SJSA1 (cell line): ENCODE measurements at regions not wholly inside any gene's neighbourhood (a gene's known extent, or its start where the extent isn't known, plus 50 kb on each side); places are given as distances from the start of the nearest gene placed in this dataset.
A peak's percentile ranks its signal among the peaks of the same experiment; 100 is the strongest.
"Not testable (repeated sequence)": the region's sequence is repeated elsewhere in the genome, so short reads cannot be mapped to it uniquely, and the experiment has no call there.

Source experiments
- DNase-seq, 2 experiments: peaks; one replicate each; pipeline ENCODE4 v3.0.0-alpha.2; 2015 to 2020; ENCODE audit warnings: low spot score in 2 of 2, low read depth in 1 of 2
- H3K27ac ChIP-seq: fragments of 250-450 bp; sonication (Bioruptor Pico); 2 replicates; pipeline ENCODE4 v1.5.1; 2020; ENCODE audit warnings: mild to moderate bottlenecking, moderate library complexity
- H3K27me3 ChIP-seq: fragments of 250-450 bp; sonication (Bioruptor Pico); replicated peaks from 2 replicates; pipeline ENCODE4 v1.5.1; 2020; ENCODE audit warnings: mild to moderate bottlenecking, moderate library complexity
- H3K36me3 ChIP-seq: fragments of 250-450 bp; sonication (Bioruptor Pico); 2 replicates; pipeline ENCODE4 v1.5.1; 2020; ENCODE audit warnings: mild to moderate bottlenecking
- H3K4me1 ChIP-seq: fragments of 250-450 bp; sonication (Bioruptor Pico); replicated peaks from 2 replicates; pipeline ENCODE4 v1.6.1; 2021; ENCODE audit warnings: mild to moderate bottlenecking
- H3K4me3 ChIP-seq: fragments of 250-450 bp; sonication (Bioruptor Pico); 2 replicates; pipeline ENCODE4 v1.5.1; 2020; ENCODE audit warnings: mild to moderate bottlenecking
- H3K9me3 ChIP-seq: fragments of 250-450 bp; sonication (Bioruptor Pico); replicated peaks from 2 replicates; pipeline ENCODE4 v1.5.1; 2020; ENCODE audit warnings: mild to moderate bottlenecking

DNA sequence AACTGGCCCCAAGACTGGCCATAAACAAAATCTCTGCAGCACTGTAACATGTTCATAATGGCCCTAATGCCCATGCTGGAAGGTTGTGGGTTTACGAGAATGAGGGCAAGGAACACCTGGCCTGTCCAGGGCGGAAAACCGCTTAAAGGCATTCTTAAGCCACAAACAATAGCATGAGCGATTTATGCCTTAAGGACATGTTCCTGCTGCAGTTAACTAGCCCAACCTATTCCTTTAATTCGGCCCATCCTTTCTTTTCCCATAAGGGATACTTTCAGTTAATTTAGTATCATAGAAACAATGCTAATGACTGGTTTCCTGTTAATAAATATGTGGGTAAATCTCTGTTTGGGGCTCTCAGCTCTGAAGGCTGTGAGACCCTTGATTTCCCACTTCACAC is 95.7 kb upstream of the PRKD1 start:
- not testable (repeated sequence) for H3K36me3 ChIP-seq, H3K27ac ChIP-seq, H3K27me3 ChIP-seq, H3K4me1 ChIP-seq, H3K9me3 ChIP-seq, H3K4me3 ChIP-seq, DNase-seq

DNA sequence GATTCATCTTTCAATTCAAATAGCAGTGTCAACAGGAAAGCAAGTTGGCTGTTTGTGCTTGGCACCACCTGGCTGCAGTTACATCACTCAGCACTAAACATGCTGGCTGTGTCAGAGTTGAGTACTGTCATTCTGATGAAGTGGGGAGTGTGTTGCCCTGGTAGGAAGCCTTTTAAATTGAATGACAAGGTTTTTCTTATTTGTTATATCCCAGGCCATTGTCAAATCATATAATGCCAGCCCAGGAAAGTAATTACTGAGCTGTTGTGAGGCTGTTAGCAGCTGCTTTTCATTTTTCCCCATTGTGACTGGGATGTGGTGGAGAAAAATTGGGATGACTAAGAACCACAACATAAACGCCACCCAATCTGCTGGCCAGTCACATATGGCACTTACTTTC is 106.5 kb upstream of the PRKD1 start:
- DNase-seq = peak in 1 of 2 experiments; percentile 2
- H3K4me3 ChIP-seq = no peak overlapping the region
- H3K27me3 ChIP-seq = no peaks in the 10 kb centered on the region
- no peaks in the 10 kb centered on the region for H3K9me3 ChIP-seq
- H3K36me3 ChIP-seq = no peaks in the 10 kb centered on the region
- H3K27ac ChIP-seq = no peak overlapping the region
- H3K4me1 ChIP-seq = no peaks in the 10 kb centered on the region

DNA sequence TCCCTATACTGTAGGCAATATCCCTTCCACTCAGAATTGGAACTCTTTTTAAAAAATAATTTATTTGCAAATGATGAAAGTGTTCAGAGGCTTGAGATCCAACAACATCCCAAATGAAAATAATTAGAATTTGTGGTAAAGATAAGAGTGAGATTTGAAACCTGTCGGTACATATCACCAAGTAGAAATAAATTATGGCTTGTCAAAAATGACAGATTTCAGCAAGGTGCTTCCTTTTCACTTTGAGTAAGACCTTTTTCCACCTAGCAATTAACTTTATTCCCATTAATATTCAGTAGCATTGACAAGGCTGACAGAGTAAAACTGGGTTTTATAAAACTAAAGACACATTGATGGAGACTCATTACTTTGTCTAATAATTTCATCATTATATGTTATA is 107.7 kb upstream of the PRKD1 start:
- Histone ChIP-seq H3K9me3 (no peaks in the 10 kb centered on the region), H3K27me3 (no peaks in the 10 kb centered on the region), H3K4me1 (no peaks in the 10 kb centered on the region), H3K4me3 (no peak overlapping the region), H3K36me3 (no peaks in the 10 kb centered on the region), H3K27ac (no peak overlapping the region)
- no peak for DNase-seq

DNA sequence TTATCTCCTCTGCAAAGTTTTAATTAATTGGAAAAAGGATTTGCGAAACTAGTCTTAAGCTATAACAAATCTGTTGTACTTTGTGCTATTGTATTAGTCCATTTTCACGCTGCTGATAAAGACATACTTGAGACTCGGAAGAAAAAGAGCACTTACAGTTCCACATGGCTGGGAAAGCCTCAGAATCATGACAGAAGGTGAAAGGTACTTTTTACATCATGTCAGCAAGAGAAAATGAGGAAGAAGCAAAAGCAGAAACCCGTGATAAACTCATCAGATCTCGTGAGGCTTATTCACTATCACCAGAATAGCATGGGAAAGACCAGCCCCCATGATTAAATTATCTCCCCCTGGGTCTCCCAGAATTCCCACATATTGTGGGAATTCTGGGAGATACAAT is 118.1 kb upstream of the PRKD1 start:
- DNase-seq = no peak
- no peaks in the 10 kb centered on the region for H3K27me3 ChIP-seq
- no peaks in the 10 kb centered on the region for H3K36me3 ChIP-seq
- no peak overlapping the region for H3K27ac ChIP-seq
- no peak overlapping the region for H3K4me3 ChIP-seq
- H3K9me3 ChIP-seq = no peaks in the 10 kb centered on the region
- no peaks in the 10 kb centered on the region for H3K4me1 ChIP-seq

DNA sequence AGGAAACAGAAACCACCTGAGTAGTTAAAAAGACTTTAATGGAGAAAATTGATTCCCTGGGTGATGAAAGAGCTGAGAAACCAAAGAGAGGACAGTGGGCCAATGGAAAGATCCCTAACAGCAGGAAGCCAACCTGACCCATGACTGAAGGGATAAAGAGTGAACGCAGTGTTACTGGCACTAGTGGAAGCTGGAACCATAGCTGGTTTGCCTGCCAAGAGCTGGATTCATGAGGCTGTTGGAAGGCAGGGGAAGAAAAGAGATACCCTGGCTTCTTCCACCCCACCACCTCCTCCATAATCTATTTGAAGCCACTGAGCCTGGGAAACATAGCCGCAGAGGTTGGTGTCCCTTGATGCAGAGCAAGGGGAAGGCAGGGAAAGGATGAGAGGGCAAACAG is 125.5 kb upstream of the PRKD1 start:
- H3K9me3 ChIP-seq = no peaks in the 10 kb centered on the region
- H3K36me3 ChIP-seq = no peaks in the 10 kb centered on the region
- H3K27me3 ChIP-seq = no peaks in the 10 kb centered on the region
- H3K27ac ChIP-seq = no peak overlapping the region
- DNase-seq = no peak
- no peaks in the 10 kb centered on the region for H3K4me1 ChIP-seq
- no peak overlapping the region for H3K4me3 ChIP-seq

DNA sequence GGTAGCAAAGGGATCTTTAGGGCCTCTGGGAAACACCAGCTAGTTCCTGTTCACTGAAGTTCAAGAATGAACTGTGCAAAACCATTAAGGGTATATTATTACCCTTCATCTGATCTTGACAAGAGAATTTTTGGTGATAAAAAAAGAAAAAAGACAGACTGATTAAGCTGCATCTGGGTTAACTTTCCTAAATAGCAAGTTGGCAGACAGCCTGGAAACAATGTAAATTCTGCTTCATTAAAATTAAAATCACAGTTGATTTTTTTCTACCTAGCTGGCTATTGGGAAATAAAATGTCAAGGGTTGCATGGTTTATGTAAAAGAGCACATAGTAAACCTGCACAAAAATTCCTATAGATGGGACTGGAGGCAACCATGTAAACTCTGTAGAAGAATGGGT is 126.6 kb upstream of the PRKD1 start:
- Histone ChIP-seq H3K27ac (no peak overlapping the region), H3K4me3 (no peak overlapping the region), H3K9me3 (no peaks in the 10 kb centered on the region), H3K27me3 (no peaks in the 10 kb centered on the region), H3K4me1 (no peaks in the 10 kb centered on the region), H3K36me3 (no peaks in the 10 kb centered on the region)
- no peak for DNase-seq

DNA sequence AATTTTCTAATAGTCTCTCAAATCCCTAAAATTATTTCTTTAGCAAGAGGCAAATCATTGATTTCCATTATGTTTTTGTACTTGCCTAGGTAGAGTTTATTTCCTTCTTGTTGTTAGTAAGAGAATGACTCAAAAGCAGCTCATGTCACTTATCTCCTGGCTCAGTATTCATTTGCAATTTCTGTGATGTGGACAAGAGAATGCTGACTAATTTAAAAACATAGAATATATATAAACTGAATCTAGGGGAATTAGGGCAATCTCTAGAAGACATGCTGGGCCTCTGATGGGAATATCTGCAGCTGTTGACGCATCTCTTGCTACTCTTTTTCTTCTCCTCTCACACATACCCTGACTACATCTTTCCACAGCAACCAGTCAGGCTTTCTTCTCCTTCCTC is 130.8 kb upstream of the PRKD1 start:
- DNase-seq = no peak
- H3K4me1 ChIP-seq = no peaks in the 10 kb centered on the region
- H3K27ac ChIP-seq = no peak overlapping the region
- no peaks in the 10 kb centered on the region for H3K36me3 ChIP-seq
- no peak overlapping the region for H3K4me3 ChIP-seq
- H3K9me3 ChIP-seq = no peaks in the 10 kb centered on the region
- H3K27me3 ChIP-seq = no peaks in the 10 kb centered on the region

DNA sequence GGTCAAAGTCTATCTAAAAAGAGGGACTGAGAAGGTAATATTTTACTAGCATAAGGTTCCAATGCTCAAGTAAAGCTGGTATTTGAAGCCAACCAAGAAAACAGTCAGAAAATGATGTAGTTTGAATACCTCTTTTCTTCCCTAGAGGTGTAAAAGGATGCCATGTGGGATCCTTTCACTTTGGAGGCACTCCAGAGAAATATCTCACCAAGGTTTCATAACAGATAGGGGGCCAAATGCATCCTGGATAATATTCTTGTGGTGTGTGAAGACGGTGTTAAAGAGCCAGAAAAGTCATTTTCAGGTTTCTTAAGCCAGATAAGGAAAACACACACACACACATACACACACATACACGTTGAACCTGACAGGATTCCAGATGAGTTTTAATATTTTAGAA is 136.1 kb upstream of the PRKD1 start:
- DNase-seq = no peak
- no peak overlapping the region for H3K27ac ChIP-seq
- H3K9me3 ChIP-seq = no peaks in the 10 kb centered on the region
- no peaks in the 10 kb centered on the region for H3K4me1 ChIP-seq
- no peaks in the 10 kb centered on the region for H3K36me3 ChIP-seq
- no peaks in the 10 kb centered on the region for H3K27me3 ChIP-seq
- H3K4me3 ChIP-seq = no peak overlapping the region

DNA sequence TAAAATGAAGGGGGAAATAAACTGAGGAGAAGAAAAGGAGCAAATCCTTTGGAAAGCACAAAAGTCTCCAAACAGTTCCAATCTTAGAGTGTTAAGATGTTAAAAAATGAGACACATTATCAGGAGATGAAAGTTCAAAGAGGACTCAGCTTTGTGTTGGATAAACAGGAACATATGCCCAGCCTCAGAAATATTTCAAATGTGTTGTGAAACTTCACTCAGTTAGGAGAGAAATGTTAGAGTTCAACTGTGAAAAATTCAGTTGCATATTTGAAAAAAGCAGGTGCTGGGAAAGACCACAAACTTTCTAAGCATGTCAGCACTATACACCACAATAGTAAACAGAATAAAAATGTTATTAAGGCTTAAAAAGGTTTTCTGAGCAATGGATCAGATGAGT is 136.8 kb upstream of the PRKD1 start:
- H3K4me3 ChIP-seq = no peak overlapping the region

DNA sequence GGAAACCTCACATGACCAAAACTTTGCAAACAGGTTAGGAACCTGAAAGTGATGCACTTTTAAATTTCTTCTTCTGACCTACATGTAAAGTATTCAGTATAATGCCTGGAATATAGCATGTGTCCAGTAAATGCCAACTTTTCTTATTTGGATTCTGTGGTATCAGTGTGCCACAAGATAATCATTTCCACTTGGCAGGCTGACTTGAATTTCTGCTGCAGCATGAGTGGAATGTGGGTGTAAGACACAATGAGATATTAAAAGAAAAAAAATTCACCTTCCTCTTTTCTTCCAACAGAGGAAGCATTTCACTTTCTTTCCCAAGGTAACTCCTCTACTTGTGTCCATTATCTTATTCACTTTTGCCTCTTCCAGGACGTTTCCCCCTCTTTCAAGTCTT is 141.9 kb upstream of the PRKD1 start:
- Histone ChIP-seq H3K4me1 (no peaks in the 10 kb centered on the region), H3K4me3 (no peak overlapping the region), H3K9me3 (no peaks in the 10 kb centered on the region), H3K27ac (no peak overlapping the region), H3K27me3 (no peaks in the 10 kb centered on the region), H3K36me3 (no peaks in the 10 kb centered on the region)
- no peak for DNase-seq

More for the DNA sequence above, 136.8 kb upstream of the PRKD1 start:
- no peaks in the 10 kb centered on the region for H3K9me3 ChIP-seq
- no peaks in the 10 kb centered on the region for H3K4me1 ChIP-seq
- no peaks in the 10 kb centered on the region for H3K36me3 ChIP-seq
- no peak overlapping the region for H3K27ac ChIP-seq
- no peak for DNase-seq
- H3K27me3 ChIP-seq = no peaks in the 10 kb centered on the region

DNA sequence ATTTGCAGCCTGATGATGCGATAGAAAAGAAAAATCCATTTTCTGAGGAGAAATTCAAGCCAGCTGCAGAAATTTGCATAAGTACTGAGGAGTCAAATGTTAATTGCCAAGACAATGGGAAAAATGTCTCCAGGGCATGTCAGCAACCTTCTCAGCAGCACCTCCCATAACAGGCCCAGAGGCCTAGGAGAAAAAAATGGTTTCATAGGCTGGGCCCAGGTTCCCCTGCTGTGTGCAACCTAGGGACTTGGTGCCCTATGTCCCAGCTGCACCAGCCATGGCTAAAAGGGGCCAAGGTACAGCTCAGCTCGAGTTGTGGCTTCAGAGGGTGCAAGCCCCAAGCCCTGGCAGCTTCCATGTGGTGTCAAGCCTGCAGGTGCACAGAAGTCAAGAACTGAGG is 144.8 kb upstream of the PRKD1 start:
- DNase-seq, H3K4me3 ChIP-seq, H3K27ac ChIP-seq, H3K4me1 ChIP-seq, H3K27me3 ChIP-seq, H3K9me3 ChIP-seq, H3K36me3 ChIP-seq: not testable (repeated sequence)

DNA sequence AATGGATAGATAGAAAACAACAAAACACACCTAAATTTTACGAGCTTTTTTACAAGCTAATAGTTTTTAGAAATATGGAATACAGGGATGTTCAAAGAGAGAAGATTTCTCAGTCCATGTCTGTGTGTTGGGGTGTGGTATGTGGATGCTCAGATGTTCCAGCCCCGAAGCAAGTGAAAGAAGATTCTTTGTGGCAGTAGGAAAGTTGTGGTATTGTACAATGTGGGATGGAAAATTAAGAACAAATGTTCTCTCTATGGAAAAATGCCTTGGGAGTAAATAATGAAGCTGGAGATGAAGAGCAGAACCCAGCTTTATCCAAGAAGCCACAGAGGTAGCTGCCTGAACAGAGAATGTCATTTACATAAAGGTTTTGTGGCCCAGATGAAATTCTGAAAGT is 150.3 kb upstream of the PRKD1 start:
- no peak overlapping the region for H3K4me3 ChIP-seq
- DNase-seq = no peak
- H3K27me3 ChIP-seq = no peaks in the 10 kb centered on the region
- H3K36me3 ChIP-seq = no peaks in the 10 kb centered on the region
- no peak overlapping the region for H3K27ac ChIP-seq
- no peaks in the 10 kb centered on the region for H3K4me1 ChIP-seq
- no peaks in the 10 kb centered on the region for H3K9me3 ChIP-seq

DNA sequence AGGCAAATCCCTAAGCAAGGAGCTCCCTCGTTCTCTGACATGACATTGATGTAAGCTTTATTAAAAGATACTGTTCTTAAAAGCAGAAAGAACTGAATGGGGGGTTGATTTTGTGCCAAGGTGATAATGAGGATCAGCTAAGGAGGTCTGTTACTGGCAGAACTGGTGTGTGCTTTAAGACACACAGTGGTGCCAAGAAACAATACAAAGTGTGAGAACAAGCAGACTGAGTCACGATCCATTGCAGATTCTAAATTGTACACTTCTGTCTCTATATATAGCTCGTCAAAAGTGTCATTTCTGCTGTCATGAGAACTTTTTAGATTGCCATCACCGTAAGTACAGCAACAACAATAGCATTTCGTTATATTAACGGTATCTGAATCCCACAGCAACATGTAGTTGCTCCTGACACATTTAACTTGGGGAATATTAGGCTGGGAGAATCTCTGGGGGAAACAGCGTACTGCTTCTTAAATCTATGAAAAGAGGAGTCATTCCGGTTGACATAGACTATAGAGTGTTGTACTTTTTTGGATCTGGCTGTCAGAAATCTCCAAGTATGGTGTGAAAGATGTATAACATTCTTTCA is 151.3 kb upstream of the PRKD1 start:
- no peaks in the 10 kb centered on the region for H3K9me3 ChIP-seq
- no peaks in the 10 kb centered on the region for H3K4me1 ChIP-seq
- H3K36me3 ChIP-seq = no peaks in the 10 kb centered on the region
- no peaks in the 10 kb centered on the region for H3K27me3 ChIP-seq
- DNase-seq = no peak
- H3K27ac ChIP-seq = no peak overlapping the region
- no peak overlapping the region for H3K4me3 ChIP-seq

DNA sequence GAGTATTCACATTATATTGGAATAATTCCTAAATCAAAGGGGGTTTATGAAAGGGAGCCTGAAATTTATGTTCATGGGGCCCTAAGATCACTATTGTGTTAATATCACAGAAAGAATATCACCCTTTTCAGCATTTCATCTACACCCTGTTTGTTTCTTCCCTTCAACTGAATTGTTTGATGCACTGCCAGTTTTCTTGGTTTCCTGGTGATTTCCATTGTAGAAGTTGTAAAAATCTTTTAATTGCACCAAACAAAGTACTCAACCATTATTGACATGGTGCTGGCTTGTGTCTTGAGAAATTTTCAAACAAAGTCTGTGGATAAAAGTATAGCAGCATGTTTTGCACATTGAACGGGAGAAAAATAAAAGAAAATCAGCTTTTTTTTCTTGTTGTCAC is 154.8 kb upstream of the PRKD1 start:
- no peak overlapping the region for H3K27ac ChIP-seq
- no peak for DNase-seq
- H3K4me3 ChIP-seq = no peak overlapping the region
- H3K27me3 ChIP-seq = no peaks in the 10 kb centered on the region
- H3K9me3 ChIP-seq = no peaks in the 10 kb centered on the region
- H3K4me1 ChIP-seq = no peaks in the 10 kb centered on the region
- no peaks in the 10 kb centered on the region for H3K36me3 ChIP-seq

DNA sequence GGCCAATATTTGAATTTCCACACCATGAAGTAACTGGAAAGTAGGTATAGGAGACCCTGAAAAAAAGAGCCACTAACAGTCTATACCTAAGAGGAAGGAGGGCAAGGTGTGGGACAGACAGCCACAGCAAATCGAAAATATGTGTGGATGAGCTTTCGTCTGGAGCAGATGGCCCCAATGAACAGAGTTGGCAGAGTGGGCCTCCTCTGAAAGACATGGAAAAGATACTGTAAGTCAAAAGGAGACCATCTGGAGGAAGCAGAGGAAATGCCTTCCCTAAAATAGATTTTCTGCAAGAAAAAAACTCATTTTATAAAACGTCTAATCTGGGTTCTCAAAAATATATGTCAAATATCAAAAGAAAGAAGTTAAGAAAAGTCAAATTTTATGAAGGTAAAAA is 157.2 kb upstream of the PRKD1 start:
- Histone ChIP-seq H3K4me1 (no peaks in the 10 kb centered on the region), H3K4me3 (no peak overlapping the region), H3K27ac (no peak overlapping the region), H3K9me3 (no peaks in the 10 kb centered on the region), H3K36me3 (no peaks in the 10 kb centered on the region), H3K27me3 (no peaks in the 10 kb centered on the region)
- DNase-seq = no peak
